IPS-NIHi7 (cell line): ENCODE measurements at regions not wholly inside any gene's neighbourhood (a gene's known extent, or its start where the extent isn't known, plus 50 kb on each side); places are given as distances from the start of the nearest gene placed in this dataset.
"Not testable (repeated sequence)": the region's sequence is repeated elsewhere in the genome, so short reads cannot be mapped to it uniquely, and the experiment has no call there.

ENCODE experiments used
- DNase-seq: peaks from one replicate; pipeline ENCODE4 v3.0.0; 2012; ENCODE audit warnings: mixed read lengths; ENCODE audit errors: extremely low spot score

GRCh38 chr13:53101883-53102282 lies 73.3 kb downstream of the OLFM4 start:
- DNase-seq: no peak

DNA sequence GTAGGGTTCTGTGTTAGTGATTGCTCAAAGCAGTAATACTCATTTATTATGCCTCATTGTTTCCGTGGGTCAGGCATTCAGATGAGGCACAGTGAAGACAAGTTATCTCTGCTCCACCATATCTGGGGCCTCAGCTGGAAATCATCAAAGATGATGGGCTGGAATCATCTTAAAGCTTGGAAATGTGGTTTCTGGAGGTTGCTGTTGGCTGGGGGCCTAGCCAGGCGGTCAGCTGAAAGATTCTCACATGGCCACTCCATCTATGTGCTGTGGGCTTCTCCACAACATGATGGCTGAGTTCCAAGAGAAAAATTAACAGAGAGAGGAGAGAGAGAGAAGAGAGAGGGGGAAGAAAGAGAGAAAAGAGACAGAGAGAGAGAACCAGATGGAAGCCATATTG lies 75.5 kb downstream of the OLFM4 start:
- no peak for DNase-seq

- no peak for DNase-seq
Measured at GRCh38 chr13:53105477-53105876, 76.9 kb downstream of the OLFM4 start.

- DNase-seq: no peak
Measured at GRCh38 chr13:53105890-53106289, 77.3 kb downstream of the OLFM4 start.

GRCh38 chr13:53110181-53110580 lies 81.6 kb downstream of the OLFM4 start:
- no peak for DNase-seq

GRCh38 chr13:53110614-53111013 lies 82.0 kb downstream of the OLFM4 start:
- no peak for DNase-seq

GRCh38 chr13:53112522-53112921 lies 83.9 kb downstream of the OLFM4 start:
- DNase-seq: no peak

DNA sequence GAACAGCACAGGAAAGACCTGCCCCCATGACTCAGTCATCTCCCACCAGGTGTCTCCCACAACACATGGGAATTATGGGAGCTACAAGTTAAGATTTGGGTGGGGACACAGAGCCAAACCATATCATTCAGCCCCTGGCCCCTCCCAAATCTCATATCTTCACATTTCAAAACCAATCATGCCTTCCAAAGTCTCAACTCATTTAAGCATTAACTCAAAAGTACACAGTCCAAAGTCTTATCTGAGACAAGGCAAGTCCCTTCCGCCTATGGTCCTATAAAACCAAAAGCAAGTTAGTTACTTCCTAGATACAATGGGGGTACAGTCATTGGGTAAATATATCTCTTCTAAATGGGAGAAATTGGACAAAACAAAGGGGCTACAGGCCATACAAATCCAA lies 88.4 kb downstream of the OLFM4 start:
- not testable (repeated sequence) for DNase-seq

- DNase-seq: no peak
Measured at GRCh38 chr13:53121131-53121773, 92.6 kb downstream of the OLFM4 start.

DNA sequence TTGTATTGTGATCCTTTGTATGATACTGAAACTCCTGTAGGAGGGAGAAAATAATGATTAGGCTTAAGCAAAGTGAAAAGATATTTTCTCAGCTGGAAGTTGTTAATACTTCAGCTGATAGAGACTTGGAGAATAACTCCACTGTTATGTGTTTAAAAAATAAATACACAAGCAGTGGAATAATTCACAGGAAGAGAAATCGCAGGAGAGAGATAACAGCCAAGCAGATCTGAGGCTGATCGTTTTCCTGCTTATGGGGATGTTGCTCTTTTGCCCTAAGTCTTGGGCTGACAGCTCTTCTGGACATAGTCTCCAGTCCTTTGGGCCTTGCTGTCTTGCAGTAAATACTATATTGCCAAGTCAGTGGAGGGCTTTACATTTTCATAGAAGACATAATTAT lies 93.3 kb downstream of the OLFM4 start:
- DNase-seq: no peak

GRCh38 chr13:53123536-53123935 lies 94.9 kb downstream of the OLFM4 start:
- no peak for DNase-seq

DNA sequence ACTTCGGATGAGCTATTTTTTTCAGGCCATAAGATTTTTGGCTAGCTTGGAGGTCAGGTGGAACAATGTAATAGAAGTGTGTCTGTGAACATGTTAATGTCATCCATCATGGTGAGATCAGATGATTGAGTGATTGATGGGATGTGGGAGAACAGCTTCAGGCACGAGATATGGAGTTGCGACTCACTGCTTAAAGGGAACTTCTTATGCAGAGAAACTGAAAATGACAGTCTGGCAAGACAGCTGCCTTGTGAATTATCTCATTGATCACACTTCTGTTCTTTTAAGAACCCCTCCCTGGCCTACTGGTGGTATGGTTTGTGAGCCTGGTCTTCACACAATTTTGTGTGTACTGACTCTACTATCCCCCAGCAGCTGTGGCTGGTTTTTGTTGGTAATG lies 96.0 kb downstream of the OLFM4 start:
- no peak for DNase-seq

- no peak for DNase-seq
Measured at GRCh38 chr13:53126841-53127245, 98.2 kb downstream of the OLFM4 start.

- DNase-seq: no peak
Measured at GRCh38 chr13:53127373-53127772, 98.8 kb downstream of the OLFM4 start.

DNA sequence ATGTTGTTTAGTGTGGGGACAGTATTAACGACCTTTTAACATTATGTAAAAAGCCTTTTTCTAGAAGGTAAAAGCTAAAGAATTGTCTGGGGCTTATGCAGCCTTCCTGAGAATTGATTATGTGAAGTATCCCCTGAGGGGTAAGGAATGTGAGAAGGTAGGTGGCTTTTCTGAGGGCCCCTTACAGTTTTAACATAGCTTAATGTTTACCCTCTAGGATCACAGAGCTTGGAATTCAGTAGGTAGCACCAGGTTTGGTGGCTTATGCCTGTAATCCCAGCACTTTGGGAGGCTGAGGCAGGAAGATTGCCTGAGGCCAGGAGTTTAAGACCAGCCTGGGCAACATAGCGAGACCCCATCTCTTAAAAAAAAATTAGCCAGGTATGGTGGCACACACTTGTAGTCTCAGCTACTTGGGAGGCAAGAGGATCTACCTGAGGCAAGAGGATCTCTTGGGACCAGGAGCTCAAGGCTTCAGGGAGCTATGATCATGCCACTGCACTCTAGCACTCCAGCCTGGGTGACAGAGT lies 101.3 kb downstream of the OLFM4 start:
- DNase-seq: no peak

- no peak for DNase-seq
Measured at GRCh38 chr13:53131361-53131760, 102.7 kb downstream of the OLFM4 start.

- DNase-seq: no peak
Measured at GRCh38 chr13:53135301-53135700, 106.7 kb downstream of the OLFM4 start.

DNA sequence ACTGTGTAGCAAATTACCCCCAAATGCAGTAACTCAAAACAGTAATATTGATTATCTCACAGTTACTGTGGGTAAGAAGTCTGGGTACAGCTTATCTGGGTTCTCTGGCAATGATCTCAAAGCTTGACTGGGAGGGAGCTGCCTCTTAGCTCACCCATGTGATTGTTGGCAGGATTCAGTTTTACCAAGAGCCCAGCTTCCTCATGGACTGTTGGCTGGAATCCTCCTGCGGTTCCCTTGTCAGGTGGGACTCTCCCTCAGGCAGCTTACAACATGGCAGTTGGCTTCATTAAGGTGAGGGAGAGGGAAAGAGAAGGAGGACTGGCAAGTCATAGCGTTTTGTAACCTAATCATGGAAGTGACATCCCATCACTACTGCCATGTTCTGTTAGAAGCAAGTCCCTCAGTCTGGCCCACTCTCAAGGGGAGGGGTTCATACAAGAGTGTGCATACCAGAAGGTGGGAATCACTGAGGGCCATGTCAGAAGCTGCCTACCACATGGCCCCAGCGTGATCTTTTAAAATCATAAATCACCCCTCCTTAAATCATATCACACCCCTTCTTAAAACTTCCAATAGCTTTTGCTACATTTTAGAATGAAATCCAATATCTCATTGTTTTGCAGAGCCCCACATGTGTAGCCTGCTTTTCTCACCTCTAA lies 108.1 kb downstream of the OLFM4 start:
- DNase-seq: no peak

GRCh38 chr13:53137779-53138178 lies 109.2 kb downstream of the OLFM4 start:
- DNase-seq: no peak

- DNase-seq: no peak
Measured at GRCh38 chr13:53138376-53139036, 109.9 kb downstream of the OLFM4 start.

DNA sequence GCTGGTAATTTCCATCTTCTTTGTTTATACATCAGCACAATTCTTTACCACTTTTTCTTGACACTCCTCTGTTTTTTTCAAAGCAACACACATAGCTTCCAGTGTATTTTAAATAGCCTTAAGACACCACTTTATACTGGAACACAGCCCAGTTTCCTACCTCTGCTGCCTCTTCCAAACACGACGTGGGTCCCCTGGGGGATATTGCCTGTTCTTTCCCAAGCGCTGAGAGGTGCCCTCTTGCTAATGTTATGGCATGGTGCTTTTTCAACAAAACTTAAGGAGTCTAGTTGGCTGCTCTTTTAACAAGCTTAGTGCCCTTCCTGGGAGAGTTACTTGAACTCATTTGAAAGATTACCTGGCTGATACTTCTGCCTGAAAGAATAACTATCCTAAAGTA lies 112.7 kb downstream of the OLFM4 start:
- no peak for DNase-seq

GRCh38 chr13:53142306-53142705 lies 113.7 kb downstream of the OLFM4 start:
- DNase-seq: no peak

DNA sequence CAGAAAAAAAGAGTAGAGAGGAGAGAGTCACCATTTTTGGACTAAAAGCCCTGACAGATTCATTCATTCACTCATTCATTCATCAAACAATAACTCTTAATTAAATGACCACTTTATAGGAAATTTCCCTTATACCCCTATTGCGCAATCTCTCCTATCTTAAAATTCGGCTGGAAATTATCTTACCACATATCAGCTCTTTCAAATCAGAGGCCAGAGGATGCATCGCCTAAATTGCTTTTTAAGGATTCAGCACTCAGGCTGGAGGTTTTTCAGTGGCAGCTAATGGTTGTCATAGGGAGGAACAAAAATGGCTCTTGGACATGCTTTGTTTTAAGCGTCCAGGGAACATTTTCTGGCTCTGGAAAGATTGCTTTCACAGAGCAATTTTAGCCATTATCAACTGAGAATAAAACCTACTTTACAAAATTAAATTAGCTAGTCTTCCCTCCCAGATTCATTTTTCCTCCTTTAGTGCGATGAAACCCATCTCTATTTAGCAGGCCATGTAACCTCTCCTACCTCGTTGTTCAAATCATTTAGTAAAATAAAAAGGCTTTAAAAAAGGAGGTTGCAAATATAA lies 115.2 kb downstream of the OLFM4 start:
- DNase-seq: no peak
